Pancreas (tissue), 10 donors: ENCODE measurements at regions not wholly inside any gene's neighbourhood (a gene's known extent, or its start where the extent isn't known, plus 50 kb on each side); places are given as distances from the start of the nearest gene placed in this dataset.

Experiments used
- ATAC-seq, 4 donors: fragments of 200-7000 bp; cut with Tn5 transposase; one replicate each; pipeline versions ENCODE4 v1.8.0 to v1.9.1; 2020; ENCODE audit warnings: mild to moderate bottlenecking in 4 of 4, moderate library complexity in 4 of 4
- DNase-seq, 6 donors: peaks; one replicate each; pipeline ENCODE4 v3.0.0-alpha.2; 2020
- FAIRE-seq: peaks from 2 replicates; lab custom pipeline; 2012; peaks lifted over from hg19 to GRCh38; lab: Jason Lieb, UNC
- H3K27ac ChIP-seq, 4 donors: fragments of 200-600 bp; sonication (generic); 1 replicate in 3 of 4; 2 replicates in 1 of 4; pipeline versions ENCODE4 v1.5.0 to v1.8.0; 2020
- H3K27me3 ChIP-seq, 4 donors: fragments of 200-600 bp; one replicate each; pipeline ENCODE4 v1.8.0; 2021
- H3K36me3 ChIP-seq, 3 donors: fragments of 200-600 bp; sonication (generic) in 1 of 3; one replicate each; pipeline versions ENCODE4 v1.5.0 to v1.8.0; 2020 to 2021
- H3K4me1 ChIP-seq, 3 donors: fragments of 200-600 bp; one replicate each; pipeline ENCODE4 v1.8.0; 2021
- H3K4me3 ChIP-seq, 4 donors: fragments of 200-600 bp; sonication (generic) in 2 of 4; one replicate each; pipeline versions ENCODE4 v1.5.0 to v1.8.0; 2020 to 2021
- H3K9me3 ChIP-seq, 4 donors: fragments of 200-600 bp; one replicate each; pipeline ENCODE4 v1.8.0; 2021
- CTCF ChIP-seq, 4 donors: fragments of 200-600 bp; sonication (generic) in 3 of 4; IDR thresholded peaks; one replicate each; pipeline versions ENCODE4 v1.5.0 to v1.8.0; 2021; ENCODE audit warnings: antibody characterized with exemption in 4 of 4
- WGBS, 2 donors: extraction: QIAGEN DNeasy Blood & Tissue Kit; methylation state at CpG; one replicate each; pipeline ENCODE4 v1.1.7; 2013; 5-methylcytosine and 5-hydroxymethylcytosine counted together
- intact Hi-C, 3 donors: fragments of 100-400 bp; cut with DNase I; formaldehyde crosslinking; loops; one replicate each; pipeline versions ENCODE4 v1.11.1 to v1.14.2; 2022
- donor health status: healthy with polysubstance abuse.
- donor health status: DM: no; HTN: no; CAD: no; lungs with moderate emphysema.
- donor health status: DM: no; HTN: no; CAD: no.
- donor health status: control.
- donor health status: control.
- donor health status: Bipolar disorder and iron deficiency.
- donor health status: DM: yes; HTN: yes; CAD: no.
- donor health status: DM: no; HTN: no; CAD: no.
- donor health status: DM: no; HTN: no; CAD: no.
- donor health status: DM: yes; HTN: yes; CAD: no.

GRCh38 chr1:189899686-189900425 is 577.8 kb downstream of the BRINP3 start:
- Histone ChIP-seq H3K27me3 (no peaks in the 10 kb centered on the region), H3K9me3 (no peaks in the 10 kb centered on the region), H3K4me3 (no peak overlapping the region), H3K27ac (no peak overlapping the region), H3K36me3 (no peaks in the 10 kb centered on the region), H3K4me1 (no peaks in the 10 kb centered on the region)
- DNase-seq (no peak), ATAC-seq (no peak), FAIRE-seq (no peak)
- TF ChIP-seq CTCF (IDR thresholded peaks at IDR 0.05): no peak
- intact Hi-C loops: no loop called here
- 11 to 12% methylated on average over 1 of the region's 1 CpG for WGBS, 2 donors

- ATAC-seq (no peak), FAIRE-seq (no peak), DNase-seq (no peak)
- Histone ChIP-seq H3K9me3 (no peaks in the 10 kb centered on the region), H3K27me3 (no peaks in the 10 kb centered on the region), H3K4me1 (no peaks in the 10 kb centered on the region), H3K36me3 (no peaks in the 10 kb centered on the region), H3K4me3 (no peak overlapping the region), H3K27ac (no peak overlapping the region)
- TF ChIP-seq CTCF (IDR thresholded peaks at IDR 0.05): no peak
- intact Hi-C loops: no loop called here
- 57 to 74% methylated on average over 2 of the region's 2 CpGs for WGBS, 2 donors
Observed at GRCh38 chr1:189904509-189904908, 573.2 kb downstream of the BRINP3 start.

- TF ChIP-seq CTCF (IDR thresholded peaks at IDR 0.05): no peak
- no peak overlapping the region for H3K27ac ChIP-seq
- H3K27me3 ChIP-seq: no peaks in the 10 kb centered on the region
- DNase-seq (no peak), FAIRE-seq (no peak), ATAC-seq (no peak)
- no peaks in the 10 kb centered on the region for H3K9me3 ChIP-seq
- intact Hi-C loops: no loop called here
- no peak overlapping the region for H3K4me3 ChIP-seq
- no peaks in the 10 kb centered on the region for H3K4me1 ChIP-seq
- no peaks in the 10 kb centered on the region for H3K36me3 ChIP-seq
Observed at GRCh38 chr1:189908113-189908512, 569.6 kb downstream of the BRINP3 start.

- H3K27ac ChIP-seq: no peak overlapping the region
- H3K9me3 ChIP-seq: no peaks in the 10 kb centered on the region
- FAIRE-seq (no peak), DNase-seq (no peak), ATAC-seq (no peak)
- no peaks in the 10 kb centered on the region for H3K4me1 ChIP-seq
- no peak for TF ChIP-seq CTCF (IDR thresholded peaks at IDR 0.05)
- no peak overlapping the region for H3K4me3 ChIP-seq
- intact Hi-C loops: no loop called here
- H3K36me3 ChIP-seq: no peaks in the 10 kb centered on the region
- no peaks in the 10 kb centered on the region for H3K27me3 ChIP-seq
- 89 to 94% methylated on average over 2 of the region's 2 CpGs for WGBS, 2 donors
Observed at GRCh38 chr1:189921613-189922012, 556.1 kb downstream of the BRINP3 start.

GRCh38 chr1:189927641-189928040 is 550.0 kb downstream of the BRINP3 start:
- ATAC-seq (no peak), DNase-seq (no peak), FAIRE-seq (no peak)
- no peaks in the 10 kb centered on the region for H3K27me3 ChIP-seq
- TF ChIP-seq CTCF (IDR thresholded peaks at IDR 0.05): no peak
- H3K4me1 ChIP-seq: no peaks in the 10 kb centered on the region
- no peaks in the 10 kb centered on the region for H3K9me3 ChIP-seq
- no peak overlapping the region for H3K27ac ChIP-seq
- no peaks in the 10 kb centered on the region for H3K36me3 ChIP-seq
- intact Hi-C loops: no loop called here
- no peak overlapping the region for H3K4me3 ChIP-seq
- WGBS, 2 donors: 69 to 85% methylated on average over 2 of the region's 2 CpGs
